Mesendoderm (in vitro differentiated cells): ENCODE measurements at regions not wholly inside any gene's neighbourhood (a gene's known extent, or its start where the extent isn't known, plus 50 kb on each side); places are given as distances from the start of the nearest gene placed in this dataset.

Experiments
- DNase-seq: peaks from one replicate; pipeline ENCODE4 v3.0.0; 2013
- H2AK5ac ChIP-seq: 2 replicates; pipeline ENCODE4 v1.6.1; 2013; ENCODE audit warnings: low read length, inconsistent platforms
- H2BK120ac ChIP-seq: 2 replicates; pipeline ENCODE4 v1.6.1; 2013; ENCODE audit warnings: low read depth, mild to moderate bottlenecking, low read length, moderate library complexity, mixed read lengths
- H2BK15ac ChIP-seq: replicated peaks from 2 replicates; pipeline ENCODE4 v1.6.1; 2013; ENCODE audit warnings: low read depth, mild to moderate bottlenecking, moderate library complexity
- H2BK5ac ChIP-seq: 2 replicates; pipeline ENCODE4 v1.6.1; 2013; ENCODE audit warnings: low read length, inconsistent platforms
- H3K18ac ChIP-seq: 2 replicates; pipeline ENCODE4 v1.6.1; 2013; ENCODE audit warnings: mild to moderate bottlenecking, low read length, mixed read lengths
- H3K23ac ChIP-seq: one replicate; pipeline ENCODE4 v1.6.1; 2013; ENCODE audit warnings: low read length
- H3K27ac ChIP-seq: 2 replicates; pipeline ENCODE4 v1.5.1; 2013; ENCODE audit warnings: low read depth, mild to moderate bottlenecking, inconsistent platforms, low read length, moderate library complexity
- H3K27me3 ChIP-seq: 2 replicates; pipeline ENCODE4 v1.6.1; 2013; ENCODE audit warnings: low read length, control low read depth, mild to moderate bottlenecking, inconsistent platforms; ENCODE audit not compliant: insufficient read depth, poor library complexity
- H3K36me3 ChIP-seq: 2 replicates; pipeline ENCODE4 v1.6.1; 2013; ENCODE audit warnings: low read length, inconsistent platforms; ENCODE audit not compliant: control insufficient read depth, insufficient read depth
- H3K4ac ChIP-seq: one replicate; pipeline ENCODE4 v1.6.1; 2013; ENCODE audit warnings: low read depth, mild to moderate bottlenecking, low read length, moderate library complexity
- H3K4me1 ChIP-seq: 2 replicates; pipeline ENCODE4 v1.6.1; 2013; ENCODE audit warnings: low read depth, low read length, inconsistent platforms; ENCODE audit not compliant: control insufficient read depth
- H3K4me2 ChIP-seq: 2 replicates; pipeline ENCODE4 v1.6.1; 2013; ENCODE audit warnings: low read length
- H3K4me3 ChIP-seq: 2 replicates; pipeline ENCODE4 v1.5.1; 2013; ENCODE audit warnings: mild to moderate bottlenecking, low read length
- H3K56ac ChIP-seq: one replicate; pipeline ENCODE4 v1.6.1; 2013; ENCODE audit warnings: low read length
- H3K79me1 ChIP-seq: 2 replicates; pipeline ENCODE4 v1.6.1; 2013; ENCODE audit warnings: low read length, inconsistent platforms
- H3K79me2 ChIP-seq: 2 replicates; pipeline ENCODE4 v1.6.1; 2013; ENCODE audit warnings: mild to moderate bottlenecking, low read length; ENCODE audit not compliant: control insufficient read depth, insufficient read depth
- H3K9ac ChIP-seq: 2 replicates; pipeline ENCODE4 v1.6.1; 2013; ENCODE audit warnings: low read length, inconsistent platforms
- H4K5ac ChIP-seq: one replicate; pipeline ENCODE4 v1.6.1; 2013; ENCODE audit warnings: low read length
- H4K8ac ChIP-seq: one replicate; pipeline ENCODE4 v1.6.1; 2013; ENCODE audit warnings: low read depth, mild to moderate bottlenecking, control low read depth, low read length, moderate library complexity
- WGBS: extraction: QIAGEN DNeasy Blood & Tissue Kit; methylation state at CpG from one replicate; pipeline ENCODE4 v1.1.7; 2013; ENCODE audit warnings: low lambda C conversion rate, missing lambda C conversion rate; ENCODE audit not compliant: insufficient coverage; ENCODE audit errors: extremely low coverage; 5-methylcytosine and 5-hydroxymethylcytosine counted together

GRCh38 chr12:69094606-69095216 lies 144.7 kb upstream of the CPSF6 start:
- no peak overlapping the region for H2BK15ac ChIP-seq
- H2BK120ac ChIP-seq = no peak overlapping the region
- no peak overlapping the region for H4K8ac ChIP-seq
- H3K79me1 ChIP-seq = no peaks in the 10 kb centered on the region
- H3K4me2 ChIP-seq = no peak overlapping the region
- H3K27ac ChIP-seq = no peak overlapping the region
- no peaks in the 10 kb centered on the region for H3K27me3 ChIP-seq
- H3K36me3 ChIP-seq = no peaks in the 10 kb centered on the region
- no peaks in the 10 kb centered on the region for H3K4me1 ChIP-seq
- no peak overlapping the region for H3K23ac ChIP-seq
- no peak overlapping the region for H3K4me3 ChIP-seq
- WGBS = no CpG with 5 or more reads among the region's 4 CpGs
- no peak overlapping the region for H2BK5ac ChIP-seq
- no peak overlapping the region for H3K18ac ChIP-seq
- H3K9ac ChIP-seq = no peak overlapping the region
- no peak for DNase-seq
- no peak overlapping the region for H2AK5ac ChIP-seq
- H4K5ac ChIP-seq = no peak overlapping the region
- H3K4ac ChIP-seq = no peak overlapping the region
- H3K79me2 ChIP-seq = no peaks in the 10 kb centered on the region
- no peak overlapping the region for H3K56ac ChIP-seq

- Histone ChIP-seq H3K9ac (no peak overlapping the region), H3K56ac (no peak overlapping the region), H3K4me3 (no peak overlapping the region), H3K18ac (no peak overlapping the region), H3K4me1 (no peaks in the 10 kb centered on the region), H3K36me3 (no peaks in the 10 kb centered on the region), H2AK5ac (no peak overlapping the region), H2BK15ac (no peak overlapping the region), H3K4ac (no peak overlapping the region), H2BK120ac (no peak overlapping the region), H3K27me3 (no peaks in the 10 kb centered on the region), H3K79me2 (no peaks in the 10 kb centered on the region), H2BK5ac (no peak overlapping the region), H4K5ac (no peak overlapping the region), H3K79me1 (no peaks in the 10 kb centered on the region), H4K8ac (peak overlapping the region; percentile 28), H3K23ac (no peak overlapping the region), H3K4me2 (no peak overlapping the region), H3K27ac (no peak overlapping the region)
- DNase-seq = no peak
- WGBS = no CpG with 5 or more reads among the region's 9 CpGs
Measured at GRCh38 chr12:69095765-69096477, 143.4 kb upstream of the CPSF6 start.

DNA sequence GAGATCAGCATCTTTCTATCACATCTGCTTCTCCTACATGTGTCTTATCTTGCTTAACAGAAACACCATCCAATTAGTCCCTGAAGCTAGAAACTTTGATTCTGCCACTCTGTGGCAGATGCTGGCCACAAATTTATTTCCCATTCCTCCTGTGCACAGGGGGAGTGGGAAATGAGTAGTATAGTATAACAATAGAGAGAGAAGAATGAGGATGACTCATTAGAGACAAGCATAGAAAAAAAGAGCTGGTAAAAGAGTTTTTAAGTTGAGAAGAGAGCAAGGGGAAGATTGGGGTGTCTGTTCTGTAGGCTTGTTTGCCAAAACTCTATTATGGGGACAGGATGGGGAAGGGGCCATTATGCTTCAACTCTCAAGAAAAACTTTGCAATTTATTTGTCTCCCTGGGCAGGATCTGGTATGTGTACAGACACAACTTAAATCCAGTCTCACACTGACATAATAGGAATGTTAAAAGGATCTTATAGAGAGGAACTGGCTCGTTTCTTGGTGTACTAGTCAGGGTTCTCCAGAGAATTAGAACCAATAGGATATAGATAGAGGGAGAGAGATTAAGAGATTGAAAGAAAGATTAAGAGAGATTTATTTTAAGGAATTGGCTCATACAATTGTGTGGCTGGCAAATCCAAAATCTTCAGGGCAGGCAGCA lies 142.6 kb upstream of the CPSF6 start:
- Histone ChIP-seq H3K4me3 (no peak overlapping the region), H4K8ac (no peak overlapping the region), H3K4me1 (no peaks in the 10 kb centered on the region), H3K27ac (no peak overlapping the region), H3K4me2 (no peak overlapping the region), H3K23ac (no peak overlapping the region), H2BK120ac (no peak overlapping the region), H3K18ac (no peak overlapping the region), H3K79me2 (no peaks in the 10 kb centered on the region), H2BK5ac (no peak overlapping the region), H2BK15ac (no peak overlapping the region), H2AK5ac (no peak overlapping the region), H3K27me3 (no peaks in the 10 kb centered on the region), H3K79me1 (no peaks in the 10 kb centered on the region), H4K5ac (no peak overlapping the region), H3K9ac (no peak overlapping the region), H3K56ac (no peak overlapping the region), H3K4ac (no peak overlapping the region), H3K36me3 (no peaks in the 10 kb centered on the region)
- WGBS = no CpG with 5 or more reads among the region's 1 CpG
- DNase-seq = no peak

- Histone ChIP-seq H3K4ac (no peak overlapping the region), H3K27ac (no peak overlapping the region), H3K36me3 (no peaks in the 10 kb centered on the region), H3K56ac (peak overlapping the region; percentile 18), H2BK5ac (no peak overlapping the region), H3K4me1 (no peaks in the 10 kb centered on the region), H3K23ac (no peak overlapping the region), H3K4me2 (no peak overlapping the region), H3K4me3 (no peak overlapping the region), H4K8ac (no peak overlapping the region), H3K9ac (no peak overlapping the region), H4K5ac (no peak overlapping the region), H3K79me2 (no peaks in the 10 kb centered on the region), H2AK5ac (no peak overlapping the region), H3K79me1 (no peaks in the 10 kb centered on the region), H2BK120ac (no peak overlapping the region), H3K27me3 (no peaks in the 10 kb centered on the region), H3K18ac (no peak overlapping the region), H2BK15ac (no peak overlapping the region)
- peak; percentile 71 for DNase-seq
- no CpG with 5 or more reads among the region's 6 CpGs for WGBS
Measured at GRCh38 chr12:69097619-69098368, 141.6 kb upstream of the CPSF6 start.

GRCh38 chr12:69099201-69099837 lies 140.1 kb upstream of the CPSF6 start:
- no peak overlapping the region for H3K4me3 ChIP-seq
- no peak overlapping the region for H4K8ac ChIP-seq
- H3K27me3 ChIP-seq = no peaks in the 10 kb centered on the region
- no peak overlapping the region for H2BK120ac ChIP-seq
- H3K79me2 ChIP-seq = no peaks in the 10 kb centered on the region
- no peak overlapping the region for H3K23ac ChIP-seq
- DNase-seq = peak; percentile 25
- no peaks in the 10 kb centered on the region for H3K36me3 ChIP-seq
- no CpG with 5 or more reads among the region's 9 CpGs for WGBS
- no peak overlapping the region for H3K18ac ChIP-seq
- H3K27ac ChIP-seq = no peak overlapping the region
- H3K4me1 ChIP-seq = no peaks in the 10 kb centered on the region
- no peak overlapping the region for H2BK15ac ChIP-seq
- H2BK5ac ChIP-seq = no peak overlapping the region
- H2AK5ac ChIP-seq = no peak overlapping the region
- no peak overlapping the region for H4K5ac ChIP-seq
- H3K4ac ChIP-seq = no peak overlapping the region
- no peak overlapping the region for H3K4me2 ChIP-seq
- H3K79me1 ChIP-seq = no peaks in the 10 kb centered on the region
- no peak overlapping the region for H3K9ac ChIP-seq
- H3K56ac ChIP-seq = no peak overlapping the region
